AG09319 (cell line): ENCODE measurements at regions not wholly inside any gene's neighbourhood (a gene's known extent, or its start where the extent isn't known, plus 50 kb on each side); places are given as distances from the start of the nearest gene placed in this dataset.

Experiments
- DNase-seq: peaks from one replicate; pipeline ENCODE4 v3.0.0-alpha.2; 2010; ENCODE audit warnings: low read depth; ENCODE audit errors: extremely low read depth
- TF ChIP-seq, protein P1 (sequence below): IDR thresholded peaks from 2 replicates; pipeline ENCODE4 v1.5.1; 2011; ENCODE audit warnings: low read depth, mild to moderate bottlenecking, inconsistent platforms, low read length, moderate library complexity

DNA sequence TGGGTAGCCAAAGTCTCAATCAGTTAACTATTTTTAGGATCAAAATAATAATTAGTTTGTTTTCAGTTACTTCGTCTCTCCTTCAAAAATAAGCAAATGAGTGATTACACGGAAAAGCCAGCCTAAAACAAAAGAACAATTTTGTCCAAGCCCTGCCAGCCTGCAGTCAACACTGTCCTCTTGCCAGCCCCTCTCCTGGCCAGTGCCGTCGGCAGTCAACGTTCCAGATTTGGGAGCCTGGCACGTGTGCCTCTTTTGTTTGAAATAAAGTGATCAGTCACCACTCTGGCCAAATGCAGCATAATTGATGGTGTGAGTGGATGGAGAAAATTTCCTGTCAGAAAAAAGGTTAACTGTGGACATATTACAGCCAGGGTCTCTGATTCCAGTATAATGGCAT, 260.6 kb upstream of the SKOR2 start:
- DNase-seq: no peak
- TF ChIP-seq, protein P1, sequence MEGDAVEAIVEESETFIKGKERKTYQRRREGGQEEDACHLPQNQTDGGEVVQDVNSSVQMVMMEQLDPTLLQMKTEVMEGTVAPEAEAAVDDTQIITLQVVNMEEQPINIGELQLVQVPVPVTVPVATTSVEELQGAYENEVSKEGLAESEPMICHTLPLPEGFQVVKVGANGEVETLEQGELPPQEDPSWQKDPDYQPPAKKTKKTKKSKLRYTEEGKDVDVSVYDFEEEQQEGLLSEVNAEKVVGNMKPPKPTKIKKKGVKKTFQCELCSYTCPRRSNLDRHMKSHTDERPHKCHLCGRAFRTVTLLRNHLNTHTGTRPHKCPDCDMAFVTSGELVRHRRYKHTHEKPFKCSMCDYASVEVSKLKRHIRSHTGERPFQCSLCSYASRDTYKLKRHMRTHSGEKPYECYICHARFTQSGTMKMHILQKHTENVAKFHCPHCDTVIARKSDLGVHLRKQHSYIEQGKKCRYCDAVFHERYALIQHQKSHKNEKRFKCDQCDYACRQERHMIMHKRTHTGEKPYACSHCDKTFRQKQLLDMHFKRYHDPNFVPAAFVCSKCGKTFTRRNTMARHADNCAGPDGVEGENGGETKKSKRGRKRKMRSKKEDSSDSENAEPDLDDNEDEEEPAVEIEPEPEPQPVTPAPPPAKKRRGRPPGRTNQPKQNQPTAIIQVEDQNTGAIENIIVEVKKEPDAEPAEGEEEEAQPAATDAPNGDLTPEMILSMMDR: no peak

DNA sequence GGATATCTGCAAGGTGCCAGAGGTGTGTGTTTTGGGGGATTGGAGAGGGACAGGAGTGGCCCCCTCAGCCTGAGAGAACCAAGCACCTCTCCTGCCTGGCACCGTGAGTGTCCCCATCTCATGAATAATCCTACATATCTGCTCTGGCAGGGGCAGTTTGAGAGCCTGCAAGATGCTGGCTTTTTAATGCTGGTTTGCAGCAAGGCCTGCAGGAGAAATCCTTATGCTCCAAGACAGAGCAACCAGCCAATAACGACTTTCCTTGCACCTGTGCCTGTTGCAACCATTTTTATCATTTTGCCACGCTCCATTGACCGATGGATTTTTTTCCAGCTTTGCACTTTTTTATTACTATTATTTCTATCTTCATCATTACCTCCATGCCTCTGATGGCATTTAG, 259.4 kb upstream of the SKOR2 start:
- TF ChIP-seq, protein P1: no peak
- DNase-seq: no peak

DNA sequence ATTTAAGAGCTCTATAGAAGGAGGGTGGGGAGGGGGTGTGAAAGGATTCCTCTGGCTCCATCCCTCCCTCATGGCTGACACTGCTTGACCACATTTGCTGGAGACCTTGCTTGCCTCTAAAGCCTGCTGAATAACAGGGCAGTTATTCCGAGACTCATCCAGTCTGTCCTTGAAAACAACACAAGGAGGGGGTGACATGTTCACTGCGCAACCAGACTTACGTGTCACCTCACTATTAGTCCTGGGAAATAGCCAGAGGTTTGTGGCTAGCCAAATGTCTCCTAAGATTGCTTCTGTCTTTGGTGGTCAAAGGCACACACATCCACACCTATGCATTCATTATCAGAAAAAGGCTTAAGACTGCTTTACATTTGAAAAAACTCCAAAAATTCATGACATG, 256.2 kb upstream of the SKOR2 start:
- DNase-seq: no peak
- TF ChIP-seq, protein P1: no peak

DNA sequence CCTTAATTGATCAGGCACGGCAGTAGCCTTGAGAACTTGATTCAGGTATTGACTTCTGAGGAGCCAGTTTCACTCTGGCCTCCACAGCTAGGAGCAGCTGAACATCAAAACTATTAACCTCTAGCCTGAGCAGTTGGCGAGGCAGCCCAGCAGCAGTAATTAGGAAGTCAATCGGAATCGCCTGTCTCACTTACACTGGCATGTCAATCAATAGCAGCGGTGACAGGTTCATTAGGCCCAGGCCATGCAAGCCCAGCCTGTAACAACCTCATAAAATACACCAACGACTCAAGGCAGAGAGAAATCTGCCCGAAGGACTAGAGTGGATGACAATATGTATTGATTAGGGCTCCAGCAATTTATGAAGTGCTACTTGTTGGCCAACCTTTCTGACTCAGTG, 255.4 kb upstream of the SKOR2 start:
- DNase-seq: no peak
- TF ChIP-seq, protein P1: no peak

DNA sequence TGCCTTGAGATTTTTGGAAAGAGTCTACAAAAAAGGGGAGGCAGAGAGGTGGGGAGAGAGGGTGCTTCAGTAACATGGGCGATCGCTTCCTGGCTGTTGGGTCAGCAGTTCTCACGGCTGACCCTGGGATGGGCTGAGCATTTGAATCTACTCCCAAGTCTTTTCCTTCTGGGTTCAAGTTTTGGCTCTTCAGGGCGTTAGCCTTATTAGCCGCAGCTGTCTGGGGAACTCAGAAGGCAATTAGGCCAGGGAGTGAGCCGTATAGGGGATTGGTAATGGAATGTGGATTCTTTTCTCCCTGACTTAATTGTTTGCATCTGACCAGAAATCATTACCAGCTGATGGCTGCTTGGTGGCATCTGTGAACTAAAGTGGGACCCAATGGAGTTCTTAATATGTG, 250.5 kb upstream of the SKOR2 start:
- DNase-seq: no peak
- TF ChIP-seq, protein P1: no peak

DNA sequence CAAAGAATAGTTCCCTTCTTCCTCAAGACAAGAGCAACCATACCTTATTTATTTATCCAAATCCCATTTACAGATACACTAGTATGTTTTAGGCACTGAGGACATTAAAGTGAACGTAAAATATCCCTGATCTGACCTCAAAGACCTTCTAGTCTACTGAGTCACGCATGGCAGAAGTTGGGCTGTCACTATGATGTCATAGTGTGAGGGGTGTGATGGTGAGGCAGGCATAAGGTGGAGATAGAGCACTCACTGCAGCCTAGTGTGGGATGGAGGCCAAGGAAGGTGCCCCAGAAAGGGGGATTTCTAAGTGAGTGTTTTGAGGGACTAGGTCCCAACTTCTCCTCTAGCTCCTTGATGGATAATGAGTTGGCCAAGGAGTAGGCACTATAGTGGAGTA, 249.5 kb upstream of the SKOR2 start:
- TF ChIP-seq, protein P1: no peak
- DNase-seq: no peak

DNA sequence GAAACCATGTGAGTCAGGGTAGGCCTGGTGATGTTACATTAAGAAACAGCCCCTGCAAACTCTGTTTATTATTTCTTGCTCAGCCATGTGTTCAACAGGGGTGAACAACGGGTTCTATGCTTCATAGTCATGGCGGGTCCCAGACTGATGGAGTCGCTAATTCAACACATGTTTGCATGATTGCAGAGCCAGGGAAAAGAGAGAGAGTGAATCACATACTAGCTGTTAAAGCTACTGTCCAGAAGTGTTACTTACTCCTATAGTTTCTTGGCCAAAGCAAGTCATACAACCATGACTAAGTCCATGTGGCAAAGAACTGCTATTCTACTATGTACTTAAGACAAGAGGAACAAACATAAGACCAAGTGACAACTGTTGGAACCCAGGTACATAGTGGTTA, 241.2 kb upstream of the SKOR2 start:
- no peak for DNase-seq
- TF ChIP-seq, protein P1: no peak
